ENCODE measurements at regions not wholly inside any gene's neighbourhood (a gene's known extent, or its start where the extent isn't known, plus 50 kb on each side); places are given as distances from the start of the nearest gene placed in this dataset.

GRCh38 chr11:13193613-13194012, 84.0 kb upstream of the BMAL1 start:
- TF ChIP-seq CTCF (IDR thresholded peaks at IDR 0.05) (no peak), POLR2AphosphoS5 (IDR thresholded peaks at IDR 0.05; ENCODE audit: insufficient read depth in 1 of 2, low read depth in 1 of 2) (no peak), POLR2A (IDR thresholded peaks at IDR 0.05) (no peak)

Data from vagina (tissue), 2 donors.